ENCODE measurements at regions not wholly inside any gene's neighbourhood (a gene's known extent, or its start where the extent isn't known, plus 50 kb on each side); places are given as distances from the start of the nearest gene placed in this dataset.

- Histone ChIP-seq H3K36me3 (no peaks in the 10 kb centered on the region), H3K9me3 (no peaks in the 10 kb centered on the region), H3K4me3 (no peak overlapping the region), H3K4me1 (ENCODE audit: insufficient read depth) (peaks cover 1% of the 10 kb centered on the region), H3K27ac (no peak overlapping the region), H3K27me3 (no peaks in the 10 kb centered on the region)
- intact Hi-C loops (cut with DNase I), result no loop called here
- DNase-seq, result no peak
- TF ChIP-seq POLR2A (IDR thresholded peaks at IDR 0.05), result no peak
- no peak for TF ChIP-seq EP300 (IDR thresholded peaks at IDR 0.05)
- TF ChIP-seq, protein P1, sequence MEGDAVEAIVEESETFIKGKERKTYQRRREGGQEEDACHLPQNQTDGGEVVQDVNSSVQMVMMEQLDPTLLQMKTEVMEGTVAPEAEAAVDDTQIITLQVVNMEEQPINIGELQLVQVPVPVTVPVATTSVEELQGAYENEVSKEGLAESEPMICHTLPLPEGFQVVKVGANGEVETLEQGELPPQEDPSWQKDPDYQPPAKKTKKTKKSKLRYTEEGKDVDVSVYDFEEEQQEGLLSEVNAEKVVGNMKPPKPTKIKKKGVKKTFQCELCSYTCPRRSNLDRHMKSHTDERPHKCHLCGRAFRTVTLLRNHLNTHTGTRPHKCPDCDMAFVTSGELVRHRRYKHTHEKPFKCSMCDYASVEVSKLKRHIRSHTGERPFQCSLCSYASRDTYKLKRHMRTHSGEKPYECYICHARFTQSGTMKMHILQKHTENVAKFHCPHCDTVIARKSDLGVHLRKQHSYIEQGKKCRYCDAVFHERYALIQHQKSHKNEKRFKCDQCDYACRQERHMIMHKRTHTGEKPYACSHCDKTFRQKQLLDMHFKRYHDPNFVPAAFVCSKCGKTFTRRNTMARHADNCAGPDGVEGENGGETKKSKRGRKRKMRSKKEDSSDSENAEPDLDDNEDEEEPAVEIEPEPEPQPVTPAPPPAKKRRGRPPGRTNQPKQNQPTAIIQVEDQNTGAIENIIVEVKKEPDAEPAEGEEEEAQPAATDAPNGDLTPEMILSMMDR (IDR thresholded peaks at IDR 0.05), result no peak
Observed at GRCh38 chr2:164150604-164151003, 414.8 kb upstream of the FIGN start.

- no peak for DNase-seq
- intact Hi-C loops (cut with DNase I), result no loop called here
Observed at GRCh38 chr2:164146441-164146840, 410.6 kb upstream of the FIGN start.

GRCh38 chr2:164145093-164145987 is 409.5 kb upstream of the FIGN start:
- no peaks in the 10 kb centered on the region for H3K4me1 ChIP-seq (ENCODE audit: insufficient read depth)
- no peak for DNase-seq
- H3K36me3 ChIP-seq, result no peaks in the 10 kb centered on the region
- no peaks in the 10 kb centered on the region for H3K9me3 ChIP-seq
- no peak overlapping the region for H3K27ac ChIP-seq
- intact Hi-C loops (cut with DNase I), result no loop called here
- H3K27me3 ChIP-seq, result no peaks in the 10 kb centered on the region
- 65 to 72% (median 70%) methylated on average over 3 of the region's 3 CpGs for WGBS, 3 donors
- H3K4me3 ChIP-seq, result no peak overlapping the region
- TF ChIP-seq EP300 (IDR thresholded peaks at IDR 0.05), result no peak
- TF ChIP-seq, protein P1 (IDR thresholded peaks at IDR 0.05), result no peak
- no peak for TF ChIP-seq POLR2A (IDR thresholded peaks at IDR 0.05)

More at GRCh38 chr2:164146441-164146840, 410.6 kb upstream of the FIGN start:
- no peak overlapping the region for H3K27ac ChIP-seq
- no peaks in the 10 kb centered on the region for H3K36me3 ChIP-seq
- H3K27me3 ChIP-seq, result no peaks in the 10 kb centered on the region
- no peaks in the 10 kb centered on the region for H3K4me1 ChIP-seq (ENCODE audit: insufficient read depth)
- no peaks in the 10 kb centered on the region for H3K9me3 ChIP-seq
- no peak overlapping the region for H3K4me3 ChIP-seq
- TF ChIP-seq, protein P1 (IDR thresholded peaks at IDR 0.05), result no peak
- TF ChIP-seq EP300 (IDR thresholded peaks at IDR 0.05), result no peak

GRCh38 chr2:164143183-164143930 is 407.5 kb upstream of the FIGN start:
- intact Hi-C loops (cut with DNase I), result no loop called here
- no peak overlapping the region for H3K27ac ChIP-seq
- WGBS, 3 donors, result 96 to 97% (median 96%) methylated on average over 29 of the region's 29 CpGs
- no peak for DNase-seq
- H3K27me3 ChIP-seq, result no peaks in the 10 kb centered on the region
- H3K36me3 ChIP-seq, result no peaks in the 10 kb centered on the region
- H3K4me1 ChIP-seq (ENCODE audit: insufficient read depth), result no peaks in the 10 kb centered on the region
- H3K9me3 ChIP-seq, result no peaks in the 10 kb centered on the region
- TF ChIP-seq EP300 (IDR thresholded peaks at IDR 0.05) (no peak), POLR2A (IDR thresholded peaks at IDR 0.05) (no peak)
- TF ChIP-seq, protein P1 (IDR thresholded peaks at IDR 0.05), result no peak
- no peak overlapping the region for H3K4me3 ChIP-seq
